Progenitor cell of endocrine pancreas (in vitro differentiated cells): ENCODE measurements at regions not wholly inside any gene's neighbourhood (a gene's known extent, or its start where the extent isn't known, plus 50 kb on each side); places are given as distances from the start of the nearest gene placed in this dataset.

Source experiments
- DNase-seq: peaks from one replicate; pipeline ENCODE4 v3.0.0; 2021; ENCODE audit warnings: low spot score; ENCODE audit not compliant: unreplicated experiment
- H3K27ac Mint-ChIP-seq: 2 replicates; pipeline ENCODE4 v1.8.0; 2021; ENCODE audit warnings: mild to moderate bottlenecking, moderate library complexity, mixed read lengths
- H3K27me3 Mint-ChIP-seq: 2 replicates; pipeline ENCODE4 v1.8.0; 2021; ENCODE audit warnings: mixed read lengths
- H3K36me3 Mint-ChIP-seq: 2 replicates; pipeline ENCODE4 v1.8.0; 2022; ENCODE audit warnings: mixed read lengths; ENCODE audit not compliant: insufficient read depth
- H3K4me1 Mint-ChIP-seq: 2 replicates; pipeline ENCODE4 v1.8.0; 2021; ENCODE audit warnings: low read depth, mixed read lengths
- H3K4me3 Mint-ChIP-seq: 2 replicates; pipeline ENCODE4 v1.8.0; 2021; ENCODE audit warnings: low read depth, mild to moderate bottlenecking, moderate library complexity, mixed read lengths
- H3K9me3 Mint-ChIP-seq: 2 replicates; pipeline ENCODE4 v1.8.0; 2021; ENCODE audit warnings: low read depth, mixed read lengths
- CTCF ChIP-seq: fragments of 200-600 bp; sonication (generic); IDR thresholded peaks from one replicate; pipeline ENCODE4 v1.5.0; 2021; ENCODE audit warnings: antibody characterized with exemption, mild to moderate bottlenecking; ENCODE audit not compliant: unreplicated experiment

- no peak for DNase-seq
- no peaks in the 10 kb centered on the region for H3K4me1 Mint-ChIP-seq
- TF ChIP-seq CTCF, result no peak
- no peak overlapping the region for H3K27ac Mint-ChIP-seq
- no peak overlapping the region for H3K4me3 Mint-ChIP-seq
- H3K9me3 Mint-ChIP-seq, result peaks cover 15% of the 10 kb centered on the region
- peaks cover 18% of the 10 kb centered on the region for H3K27me3 Mint-ChIP-seq
- no peaks in the 10 kb centered on the region for H3K36me3 Mint-ChIP-seq
Observed at GRCh38 chr15:93820566-93820965, 410.8 kb upstream of the MCTP2 start.

- Mint-ChIP-seq H3K9me3 (peaks cover 15% of the 10 kb centered on the region), H3K27ac (no peak overlapping the region), H3K27me3 (peaks cover 13% of the 10 kb centered on the region)
Observed at GRCh38 chr15:93819826-93820225, 411.5 kb upstream of the MCTP2 start.

GRCh38 chr15:93816815-93817214, 414.5 kb upstream of the MCTP2 start:
- Mint-ChIP-seq H3K4me1 (no peaks in the 10 kb centered on the region), H3K9me3 (peaks cover 21% of the 10 kb centered on the region), H3K27me3 (peaks cover 15% of the 10 kb centered on the region), H3K27ac (no peak overlapping the region), H3K4me3 (no peak overlapping the region), H3K36me3 (no peaks in the 10 kb centered on the region)
- TF ChIP-seq CTCF, result no peak
- no peak for DNase-seq

More at GRCh38 chr15:93819826-93820225, 411.5 kb upstream of the MCTP2 start:
- no peak for TF ChIP-seq CTCF
- Mint-ChIP-seq H3K4me1 (no peaks in the 10 kb centered on the region), H3K4me3 (no peak overlapping the region), H3K36me3 (no peaks in the 10 kb centered on the region)
- no peak for DNase-seq

GRCh38 chr15:93811305-93811704, 420.1 kb upstream of the MCTP2 start:
- no peaks in the 10 kb centered on the region for H3K36me3 Mint-ChIP-seq
- H3K27me3 Mint-ChIP-seq, result peaks cover 23% of the 10 kb centered on the region
- TF ChIP-seq CTCF, result no peak
- no peaks in the 10 kb centered on the region for H3K4me1 Mint-ChIP-seq
- no peak overlapping the region for H3K27ac Mint-ChIP-seq
- peaks cover 6% of the 10 kb centered on the region for H3K9me3 Mint-ChIP-seq
- DNase-seq, result no peak
- H3K4me3 Mint-ChIP-seq, result no peak overlapping the region

- Mint-ChIP-seq H3K27ac (no peak overlapping the region), H3K27me3 (peaks cover 30% of the 10 kb centered on the region), H3K4me1 (no peaks in the 10 kb centered on the region), H3K36me3 (no peaks in the 10 kb centered on the region), H3K4me3 (no peak overlapping the region), H3K9me3 (peaks cover 6% of the 10 kb centered on the region)
- DNase-seq, result no peak
- no peak for TF ChIP-seq CTCF
Observed at GRCh38 chr15:93809516-93809915, 421.8 kb upstream of the MCTP2 start.
